ENCODE measurements at regions not wholly inside any gene's neighbourhood (a gene's known extent, or its start where the extent isn't known, plus 50 kb on each side); places are given as distances from the start of the nearest gene placed in this dataset.
"Not testable (repeated sequence)": the region's sequence is repeated elsewhere in the genome, so short reads cannot be mapped to it uniquely, and the experiment has no call there.

DNA sequence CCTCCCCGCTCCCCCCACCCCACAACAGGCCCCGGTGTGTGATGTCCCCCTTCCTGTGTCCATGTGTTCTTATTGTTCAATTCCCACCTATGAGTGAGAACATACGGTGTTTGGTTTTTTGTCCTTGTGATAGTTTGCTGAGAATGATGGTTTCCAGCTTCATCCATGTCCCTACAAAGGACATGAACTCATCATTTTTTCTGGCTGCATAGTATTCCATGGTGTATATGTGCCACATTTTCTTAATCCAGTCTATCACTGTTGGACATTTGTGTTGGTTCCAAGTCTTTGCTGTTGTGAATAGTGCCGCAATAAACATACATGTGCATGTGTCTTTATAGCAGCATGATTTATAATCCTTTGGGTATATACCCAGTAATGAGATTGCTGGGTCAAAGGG lies 104.3 kb downstream of the MTPN start:
- not testable (repeated sequence) for DNase-seq

GRCh38 chr7:135862586-135863340 lies 114.2 kb upstream of the FAM180A start:
- DNase-seq = no peak

- no peak for DNase-seq
Observed at GRCh38 chr7:135859538-135859937, 110.9 kb upstream of the FAM180A start.

GRCh38 chr7:135858851-135859250 lies 110.2 kb upstream of the FAM180A start:
- DNase-seq = no peak

DNA sequence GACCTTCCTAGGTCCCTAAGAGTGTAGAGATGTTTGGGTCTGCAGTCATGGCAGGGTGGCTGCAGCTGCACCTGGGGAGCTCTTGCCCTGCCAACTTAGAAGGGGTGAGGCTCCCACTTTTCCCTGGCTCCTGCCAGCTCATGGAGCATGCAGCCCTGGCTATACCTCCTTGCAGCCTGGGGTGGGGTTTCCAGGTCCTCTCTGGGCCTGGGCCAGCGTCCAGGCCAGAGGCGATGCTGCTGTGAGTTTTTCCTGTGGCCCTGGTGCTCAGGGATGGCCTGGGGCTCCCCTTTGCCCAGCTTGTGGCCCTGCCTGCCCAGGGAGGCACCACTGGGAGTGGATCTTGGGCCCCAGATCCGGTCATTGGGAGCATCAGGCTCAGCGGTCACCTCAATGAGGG lies 109.8 kb upstream of the FAM180A start:
- DNase-seq = no peak

DNA sequence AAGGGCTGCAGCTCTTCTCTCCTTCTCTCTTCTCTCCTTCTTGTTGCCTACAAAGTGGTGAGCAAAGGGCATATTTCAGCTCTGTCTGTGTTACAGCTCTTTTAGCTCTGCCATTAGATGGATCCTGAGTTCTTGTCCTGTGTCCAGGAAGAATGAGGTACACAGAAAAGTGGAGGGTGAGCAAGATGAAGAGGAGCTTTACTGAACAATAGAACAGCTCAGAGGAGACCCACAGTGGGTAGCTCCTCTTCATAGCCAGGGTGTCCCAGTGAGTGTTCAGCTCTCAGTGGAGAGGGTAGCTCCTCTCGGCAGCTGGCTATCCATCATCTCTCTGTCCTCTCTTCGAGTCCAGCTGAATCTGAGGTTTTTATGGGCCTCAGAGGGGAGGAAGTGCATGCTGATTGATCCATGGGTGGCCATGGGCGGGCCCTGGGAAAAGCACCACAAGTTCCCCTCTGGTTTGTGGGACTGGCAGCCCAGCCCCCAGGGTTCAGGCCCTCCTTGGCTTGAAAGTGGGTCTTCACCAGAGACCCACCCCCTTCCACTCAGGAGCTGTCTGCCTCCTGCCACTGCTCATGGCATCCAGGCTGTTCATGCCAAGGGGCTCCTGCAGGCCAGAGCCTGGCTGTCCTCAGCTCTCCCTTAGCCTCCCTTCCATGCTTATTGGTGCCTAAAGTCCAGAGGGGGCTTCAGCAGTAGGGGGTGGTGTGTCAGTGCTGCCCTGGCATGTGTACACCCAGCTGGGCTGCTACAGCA lies 109.1 kb upstream of the FAM180A start:
- no peak for DNase-seq

- DNase-seq = no peak
Observed at GRCh38 chr7:135856356-135857144, 107.9 kb upstream of the FAM180A start.

GRCh38 chr7:135855846-135856245 lies 107.2 kb upstream of the FAM180A start:
- no peak for DNase-seq

GRCh38 chr7:135853499-135853898 lies 104.9 kb upstream of the FAM180A start:
- DNase-seq = no peak

DNA sequence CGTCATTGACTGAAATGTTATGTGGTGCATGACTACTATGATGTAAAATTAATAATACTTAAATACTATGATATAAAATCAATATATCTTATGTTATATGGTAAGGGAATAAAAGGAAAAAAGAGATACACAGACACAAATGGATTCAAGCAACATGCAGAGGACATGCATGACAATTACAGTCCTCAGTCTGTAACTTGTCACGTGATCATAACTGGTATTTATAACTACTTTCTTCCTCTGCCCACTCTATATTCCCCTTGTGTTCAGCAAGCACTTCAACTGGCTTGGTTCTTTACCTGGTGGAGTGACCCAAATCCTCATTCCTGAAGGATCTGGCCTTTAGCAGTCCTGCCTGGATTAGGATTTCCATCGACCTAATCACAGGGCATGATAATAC lies 104.4 kb upstream of the FAM180A start:
- DNase-seq = no peak

DNA sequence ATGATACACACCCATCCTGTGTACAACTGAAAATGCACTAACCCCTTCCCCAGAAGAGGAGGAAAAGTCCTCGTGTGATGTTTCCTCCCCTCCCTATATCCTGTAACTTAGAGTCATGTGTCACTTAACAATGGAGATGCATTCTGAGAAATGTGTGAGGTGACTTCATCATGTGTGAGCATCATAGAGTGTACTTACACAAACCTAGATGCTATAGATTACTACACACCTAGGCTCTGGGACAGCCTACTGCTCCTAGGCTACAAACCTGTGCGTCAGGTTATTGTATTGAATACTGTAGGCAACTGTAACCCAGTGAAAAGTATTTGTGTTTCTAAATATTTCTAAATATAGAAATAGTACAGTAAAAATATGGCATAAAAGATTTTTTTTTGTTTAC lies 98.6 kb upstream of the FAM180A start:
- DNase-seq = no peak

GRCh38 chr7:135846339-135846738 lies 97.7 kb upstream of the FAM180A start:
- no peak for DNase-seq

GRCh38 chr7:135845415-135846075 lies 96.9 kb upstream of the FAM180A start:
- DNase-seq = no peak

GRCh38 chr7:135844903-135845302 lies 96.3 kb upstream of the FAM180A start:
- DNase-seq = no peak

GRCh38 chr7:135843214-135843613 lies 94.6 kb upstream of the FAM180A start:
- DNase-seq = no peak

DNA sequence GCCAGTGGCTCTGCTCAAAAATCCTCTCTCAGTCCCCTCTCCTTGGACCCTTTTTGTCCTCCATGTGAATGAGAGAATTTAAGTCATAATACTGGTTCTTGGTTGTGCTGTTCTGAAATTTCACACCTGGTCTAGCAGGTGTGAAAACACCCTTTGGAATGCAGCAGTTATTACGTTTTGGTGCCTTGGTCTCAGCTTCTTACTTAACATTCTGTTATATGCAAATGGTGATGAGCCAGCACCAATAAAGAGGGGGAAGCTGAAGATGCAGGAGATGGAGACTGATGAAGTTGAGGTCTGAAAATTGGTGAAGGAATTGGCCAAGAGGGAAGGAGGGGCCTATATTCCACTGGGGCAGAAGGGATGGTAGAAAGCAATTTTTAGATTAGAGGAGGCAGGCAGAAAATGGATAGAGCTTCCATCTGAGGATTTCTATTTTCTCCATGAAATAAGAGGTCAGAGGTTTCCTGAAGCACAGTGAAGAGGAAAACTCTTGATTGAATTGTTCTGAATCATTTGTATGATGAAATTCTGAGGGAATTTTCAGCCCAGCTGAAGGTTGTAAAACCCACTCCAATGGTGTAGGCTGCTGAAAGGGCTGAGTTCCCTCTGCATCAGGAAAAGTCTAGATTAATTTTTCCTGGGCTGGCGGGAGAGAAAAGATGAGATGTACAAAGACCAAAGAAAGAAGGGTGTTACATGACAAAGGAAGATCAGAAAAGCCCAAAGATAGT lies 94.0 kb upstream of the FAM180A start:
- no peak for DNase-seq

GRCh38 chr7:135840591-135840990 lies 92.0 kb upstream of the FAM180A start:
- DNase-seq = no peak

GRCh38 chr7:135837675-135838074 lies 89.1 kb upstream of the FAM180A start:
- DNase-seq = no peak

DNA sequence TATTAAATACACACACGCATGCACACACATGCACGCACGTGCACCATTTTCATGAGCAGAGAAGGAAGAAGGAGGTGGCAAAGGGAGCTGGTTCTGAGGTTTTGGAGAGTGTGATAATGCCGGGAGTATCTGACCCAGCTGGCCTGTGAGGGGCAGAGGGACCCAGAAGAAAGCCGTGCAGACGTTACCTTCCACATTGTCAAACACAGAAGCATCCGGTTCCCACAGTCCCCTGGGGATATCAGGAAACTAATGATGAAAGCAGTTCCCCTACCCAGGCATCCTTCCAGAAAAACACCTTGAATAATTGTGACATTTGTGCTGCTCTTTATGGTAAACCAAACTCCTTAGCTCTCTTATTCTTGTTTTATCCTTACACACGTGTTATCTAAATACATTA lies 85.7 kb upstream of the FAM180A start:
- DNase-seq = no peak

- no peak for DNase-seq
Observed at GRCh38 chr7:135833642-135834041, 85.0 kb upstream of the FAM180A start.

GRCh38 chr7:135831455-135832195 lies 83.0 kb upstream of the FAM180A start:
- peak; percentile 9 for DNase-seq

GRCh38 chr7:135828604-135829003 lies 80.0 kb upstream of the FAM180A start:
- DNase-seq = no peak
